ENCODE measurements at regions not wholly inside any gene's neighbourhood (a gene's known extent, or its start where the extent isn't known, plus 50 kb on each side); places are given as distances from the start of the nearest gene placed in this dataset.

GRCh38 chr14:97688631-97689336, 891.6 kb downstream of the VRK1 start:
- Histone ChIP-seq H3K4me3 (no peak overlapping the region), H3K4me1 (ENCODE audit: control insufficient read depth in 1 of 2, low read depth in 2 of 2) (no peaks in the 10 kb centered on the region), H3K27ac (no peak overlapping the region), H3K27me3 (replicated peaks; ENCODE audit: insufficient read depth) (no peaks in the 10 kb centered on the region), H3K9me3 (no peaks in the 10 kb centered on the region), H3K36me3 (no peaks in the 10 kb centered on the region)
- DNase-seq (ENCODE audit: low spot score) (no peak), ATAC-seq (ENCODE audit: insufficient number of reproducible peaks, low FRiP score, low read depth) (no peak)
- no peak for TF ChIP-seq CTCF (IDR thresholded peaks at IDR 0.05)

- no peak for DNase-seq (ENCODE audit: low spot score)
- H3K4me3 ChIP-seq: no peak overlapping the region
- no peak for TF ChIP-seq CTCF (IDR thresholded peaks at IDR 0.05)
- H3K27ac ChIP-seq: no peak overlapping the region
- H3K36me3 ChIP-seq: no peaks in the 10 kb centered on the region
- no peaks in the 10 kb centered on the region for H3K4me1 ChIP-seq (ENCODE audit: control insufficient read depth in 1 of 2, low read depth in 2 of 2)
- no peak for ATAC-seq (ENCODE audit: insufficient number of reproducible peaks, low FRiP score, low read depth)
- H3K27me3 ChIP-seq (replicated peaks; ENCODE audit: insufficient read depth): no peaks in the 10 kb centered on the region
- no peaks in the 10 kb centered on the region for H3K9me3 ChIP-seq
Measured at GRCh38 chr14:97692084-97692483, 894.9 kb downstream of the VRK1 start.

- H3K4me1 ChIP-seq (ENCODE audit: control insufficient read depth in 1 of 2, low read depth in 2 of 2): no peaks in the 10 kb centered on the region
- no peak overlapping the region for H3K4me3 ChIP-seq
- H3K9me3 ChIP-seq: no peaks in the 10 kb centered on the region
- ATAC-seq (ENCODE audit: insufficient number of reproducible peaks, low FRiP score, low read depth) (no peak), DNase-seq (ENCODE audit: low spot score) (no peak)
- TF ChIP-seq CTCF (IDR thresholded peaks at IDR 0.05): no peak
- no peaks in the 10 kb centered on the region for H3K27me3 ChIP-seq (replicated peaks; ENCODE audit: insufficient read depth)
- no peaks in the 10 kb centered on the region for H3K36me3 ChIP-seq
- no peak overlapping the region for H3K27ac ChIP-seq
Measured at GRCh38 chr14:97695456-97695981, 898.3 kb downstream of the VRK1 start.

- no peak overlapping the region for H3K27ac ChIP-seq
- H3K4me3 ChIP-seq: no peak overlapping the region
- no peaks in the 10 kb centered on the region for H3K4me1 ChIP-seq (ENCODE audit: control insufficient read depth in 1 of 2, low read depth in 2 of 2)
- no peaks in the 10 kb centered on the region for H3K36me3 ChIP-seq
- TF ChIP-seq CTCF (IDR thresholded peaks at IDR 0.05): no peak
- DNase-seq (ENCODE audit: low spot score) (no peak), ATAC-seq (ENCODE audit: insufficient number of reproducible peaks, low FRiP score, low read depth) (no peak)
- H3K27me3 ChIP-seq (replicated peaks; ENCODE audit: insufficient read depth): no peaks in the 10 kb centered on the region
- no peaks in the 10 kb centered on the region for H3K9me3 ChIP-seq
Measured at GRCh38 chr14:97697772-97698171, 900.6 kb downstream of the VRK1 start.

GRCh38 chr14:97699026-97699425, 901.8 kb downstream of the VRK1 start:
- DNase-seq (ENCODE audit: low spot score): no peak
- H3K4me3 ChIP-seq: no peak overlapping the region
- no peaks in the 10 kb centered on the region for H3K4me1 ChIP-seq (ENCODE audit: control insufficient read depth in 1 of 2, low read depth in 2 of 2)
- no peak overlapping the region for H3K27ac ChIP-seq
- TF ChIP-seq CTCF (IDR thresholded peaks at IDR 0.05): no peak
- no peak for ATAC-seq (ENCODE audit: insufficient number of reproducible peaks, low FRiP score, low read depth)
- H3K27me3 ChIP-seq (replicated peaks; ENCODE audit: insufficient read depth): no peaks in the 10 kb centered on the region
- H3K9me3 ChIP-seq: no peaks in the 10 kb centered on the region
- no peaks in the 10 kb centered on the region for H3K36me3 ChIP-seq
